Cerebellar nuclear complex (tissue), 1 donor: ENCODE measurements at regions not wholly inside any gene's neighbourhood (a gene's known extent, or its start where the extent isn't known, plus 50 kb on each side); places are given as distances from the start of the nearest gene placed in this dataset.
"Not testable (repeated sequence)": the region's sequence is repeated elsewhere in the genome, so short reads cannot be mapped to it uniquely, and the experiment has no call there.

ENCODE experiments used
- DNase-seq, 2 experiments: peaks; one replicate each; lab custom pipeline; 2025; lab: John Stamatoyannopoulos, UW

DNA sequence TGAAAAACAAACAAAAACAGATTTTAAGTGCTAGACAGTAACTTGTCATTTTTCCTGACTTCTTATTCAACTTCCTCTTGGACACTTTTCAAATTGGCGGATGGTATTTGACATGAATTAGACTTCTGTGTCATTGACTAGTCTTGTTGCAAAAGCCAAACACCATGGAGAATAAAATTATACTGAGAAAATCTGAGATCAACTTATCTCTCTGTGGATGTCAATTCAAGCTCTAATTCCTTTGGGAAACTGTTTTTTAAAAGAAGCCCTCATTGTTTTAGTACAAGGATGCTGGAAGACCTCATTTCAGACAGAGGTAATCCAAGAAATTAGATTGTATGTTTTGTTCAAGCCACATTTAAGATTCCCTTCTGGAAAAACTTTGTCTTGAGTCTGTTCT is 831.0 kb downstream of the SEMA5A start:
- no peak for DNase-seq

DNA sequence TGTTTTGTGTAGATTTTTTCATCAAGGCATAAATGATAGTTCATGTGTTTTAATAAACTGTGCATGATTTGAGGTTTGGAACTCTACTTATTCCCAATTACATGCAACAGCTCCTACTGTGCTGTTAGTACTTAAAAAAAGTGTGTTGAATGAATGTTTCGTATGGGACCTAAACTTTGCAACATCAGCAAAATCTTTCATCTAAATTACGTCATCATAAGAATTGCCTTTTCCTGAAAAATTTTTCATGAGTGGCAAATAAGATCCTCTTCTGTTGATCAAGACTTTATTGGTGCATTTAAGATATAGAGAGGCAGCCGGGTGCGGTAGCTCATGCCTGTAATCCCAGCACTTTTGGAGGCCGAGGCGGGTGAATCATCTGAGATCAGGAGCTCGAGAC is 826.1 kb downstream of the SEMA5A start:
- no peak for DNase-seq

DNA sequence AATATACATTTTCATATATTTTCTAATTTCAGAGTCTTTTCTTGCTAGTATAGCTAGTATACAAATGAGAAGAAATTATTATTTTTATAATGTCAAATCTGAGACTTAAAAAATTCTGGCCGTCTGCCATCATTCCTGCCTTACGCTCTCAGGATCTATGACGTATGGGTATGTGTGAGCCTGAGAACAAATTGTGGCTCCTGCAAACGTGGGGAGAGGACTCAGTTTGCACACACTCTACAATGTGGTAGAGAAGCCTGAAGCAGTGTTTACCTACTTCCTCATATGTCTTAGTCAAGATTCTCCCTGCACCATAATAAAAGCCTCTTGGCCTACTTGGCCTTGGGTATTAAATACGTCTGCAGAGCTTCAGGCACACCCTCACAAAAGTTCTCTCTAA is 825.4 kb downstream of the SEMA5A start:
- no peak for DNase-seq

DNA sequence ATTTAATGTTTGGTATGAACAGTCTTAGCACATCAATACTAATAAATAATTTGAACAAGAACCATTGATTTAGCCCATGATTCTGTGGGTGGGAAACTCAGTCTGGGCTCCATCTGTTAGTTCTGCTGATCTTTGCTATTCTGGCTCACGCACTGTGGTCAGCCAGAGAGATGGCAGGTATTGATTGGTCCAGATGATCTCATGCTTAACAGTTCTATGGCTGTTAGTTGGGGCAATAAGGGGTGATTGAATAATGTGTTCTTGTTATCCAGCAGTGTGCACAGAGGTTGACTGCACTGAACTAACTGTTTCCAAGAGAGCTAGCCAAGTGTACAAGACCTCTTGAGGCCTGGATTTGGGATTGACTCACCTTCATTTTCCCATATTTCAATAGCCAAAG is 824.3 kb downstream of the SEMA5A start:
- DNase-seq: no peak

DNA sequence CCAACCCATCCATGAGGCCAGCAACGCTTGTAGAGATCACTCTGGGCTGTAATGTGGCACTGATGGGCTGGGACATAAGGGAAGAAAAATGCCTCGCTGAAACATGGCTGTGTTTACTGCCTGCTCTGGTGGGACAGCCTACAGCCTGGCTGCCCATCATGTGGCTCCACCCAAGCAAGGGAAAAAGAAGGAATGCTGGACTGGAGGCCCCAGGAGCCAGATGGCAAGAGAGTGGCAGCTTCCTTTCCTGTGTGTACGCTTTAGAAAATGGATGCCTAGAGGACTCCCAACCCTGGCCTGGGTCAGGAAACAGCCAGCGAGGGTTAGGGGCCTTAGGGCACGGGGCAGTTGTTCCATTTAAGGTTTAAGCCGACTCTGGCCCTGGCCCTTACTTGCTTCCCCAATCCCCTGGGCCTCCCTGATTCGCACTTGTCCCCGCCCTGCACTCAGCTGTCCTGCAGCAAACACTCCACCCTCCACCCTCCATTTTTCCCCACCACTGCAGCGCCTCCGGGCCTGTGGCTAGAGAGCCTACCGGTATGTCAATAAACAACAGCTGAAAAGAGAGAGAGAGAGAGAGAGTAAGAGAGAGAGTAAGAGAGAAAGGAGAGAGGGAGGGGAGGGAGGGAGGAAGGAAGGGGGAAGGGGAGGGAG is 819.4 kb downstream of the SEMA5A start:
- DNase-seq: no peak

DNA sequence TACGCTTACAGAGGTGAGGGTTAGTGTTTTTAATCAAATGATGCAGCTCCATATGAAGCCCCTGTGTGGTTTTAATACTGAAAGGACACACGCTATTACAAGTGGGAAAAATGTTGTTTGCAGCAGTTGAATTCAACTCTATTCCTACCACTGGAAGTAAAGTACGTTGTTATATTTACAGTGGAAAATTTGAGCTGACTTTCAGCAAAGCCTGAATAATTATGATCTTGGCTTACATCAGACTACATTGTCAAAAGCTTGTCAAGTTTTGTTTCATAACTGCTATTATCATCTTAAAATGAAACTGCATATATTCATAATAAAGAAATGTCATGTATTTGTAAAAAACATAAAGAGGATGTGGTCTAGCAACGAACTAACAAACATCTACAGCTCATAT is 818.5 kb downstream of the SEMA5A start:
- DNase-seq: no peak

DNA sequence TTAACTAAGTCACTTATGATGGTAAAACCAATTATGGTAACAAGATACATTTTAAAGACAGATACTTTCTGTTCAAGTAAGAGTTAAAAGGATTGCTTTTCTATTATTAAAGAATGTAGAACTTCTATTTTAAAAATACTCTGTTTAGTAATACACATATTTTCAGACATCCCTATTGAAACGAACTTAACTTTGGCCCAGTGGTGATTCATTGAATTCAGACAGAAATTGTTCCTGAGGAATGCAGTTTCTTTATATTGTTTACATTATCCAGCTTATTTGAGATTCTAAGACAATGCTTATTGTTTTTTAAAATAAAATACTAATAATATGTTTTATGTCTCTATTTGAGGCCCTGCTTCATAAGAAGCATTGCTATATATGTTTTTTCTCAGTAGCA is 816.4 kb downstream of the SEMA5A start:
- DNase-seq: no peak

DNA sequence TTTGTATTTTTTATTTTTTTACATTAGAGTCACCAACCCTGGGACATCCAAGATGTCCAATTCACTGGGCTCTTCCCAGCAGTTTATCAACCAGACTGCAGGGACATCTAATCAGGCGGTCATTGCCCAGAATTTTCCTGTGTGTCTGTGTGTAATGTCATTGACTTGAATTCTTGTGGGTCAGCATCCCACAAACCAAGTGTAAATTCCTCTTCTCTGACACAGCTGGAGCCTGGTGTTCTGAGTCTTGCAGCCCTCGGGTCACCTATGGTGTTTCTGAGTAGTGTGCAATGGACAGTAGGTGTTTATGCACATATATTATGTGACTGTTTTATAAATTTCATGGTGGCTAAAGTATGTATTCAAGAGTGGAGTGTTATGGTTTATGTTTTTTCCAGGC is 815.7 kb downstream of the SEMA5A start:
- no peak for DNase-seq

DNA sequence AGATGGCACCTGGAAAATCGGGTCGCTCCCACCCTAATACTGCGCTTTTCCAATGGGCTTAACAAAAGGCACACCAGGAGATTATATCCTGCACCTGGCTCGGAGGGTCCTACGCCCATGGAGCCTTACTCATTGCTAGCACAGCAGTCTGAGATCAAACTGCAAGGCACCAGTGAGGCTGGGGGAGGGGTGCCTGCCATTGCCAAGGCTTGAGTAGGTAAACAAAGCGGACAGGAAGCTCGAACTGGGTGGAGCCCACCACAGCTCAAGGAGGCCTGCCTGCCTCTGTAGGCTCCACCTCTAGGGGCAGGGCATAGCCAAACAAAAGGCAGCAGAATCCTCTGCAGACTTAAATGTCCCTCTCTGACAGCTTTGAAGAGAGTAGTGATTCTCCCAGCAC is 814.8 kb downstream of the SEMA5A start:
- DNase-seq: not testable (repeated sequence)

DNA sequence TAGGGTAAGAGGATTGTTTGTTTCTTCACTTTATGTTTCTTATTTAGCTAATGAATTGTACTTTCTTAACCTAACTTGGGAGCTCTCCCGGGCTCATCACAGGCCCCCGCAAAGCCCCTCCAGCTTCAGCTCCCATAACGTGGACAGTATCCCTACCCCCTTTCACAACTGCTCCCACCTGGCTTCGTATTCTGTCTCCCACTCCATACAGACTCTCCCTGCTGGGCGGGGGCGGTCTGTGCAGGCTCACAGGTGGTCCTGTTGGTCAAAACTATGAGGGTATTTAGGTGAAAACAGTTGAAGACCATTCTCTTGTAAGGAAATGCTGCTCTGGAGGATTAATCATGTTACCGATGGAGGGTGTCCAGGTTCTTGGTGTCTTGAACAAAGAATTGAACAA is 805.3 kb downstream of the SEMA5A start:
- no peak for DNase-seq

DNA sequence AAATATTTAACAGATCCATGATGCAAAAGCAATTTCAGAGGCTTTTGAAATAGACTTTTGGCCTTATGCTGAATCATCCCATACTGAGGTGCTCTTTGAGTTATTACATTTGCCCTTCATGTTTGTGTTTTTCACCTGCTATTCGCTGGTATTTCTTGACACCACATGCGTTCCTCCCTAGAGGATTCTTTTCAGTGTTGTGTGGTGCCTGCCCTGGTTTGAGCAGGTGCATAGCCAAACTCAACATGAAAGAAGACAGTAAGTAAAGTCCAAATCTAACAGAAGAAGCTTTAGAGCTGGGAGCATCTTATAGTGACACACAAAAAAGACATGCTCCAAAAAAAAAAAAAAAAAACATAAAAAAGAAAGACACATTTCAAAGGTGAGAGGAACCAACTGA is 796.3 kb downstream of the SEMA5A start:
- no peak for DNase-seq

DNA sequence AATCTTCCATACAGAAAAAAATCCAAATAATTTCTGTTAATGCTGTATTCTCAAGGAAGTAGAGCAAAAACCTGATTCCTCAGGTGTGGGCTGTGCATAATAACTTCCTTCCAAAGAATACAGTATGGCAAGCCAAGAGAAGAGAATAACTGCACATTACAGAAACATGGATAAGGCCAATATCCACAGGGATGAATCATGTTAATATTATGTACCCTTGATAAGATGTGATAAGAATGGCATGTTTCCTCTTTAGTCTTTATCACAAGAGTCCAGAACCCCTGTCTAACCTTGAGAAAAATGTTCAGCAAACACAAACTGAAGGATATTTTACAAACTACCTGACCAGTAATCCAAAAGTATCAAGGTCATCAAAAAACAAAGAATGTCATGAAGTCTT is 795.8 kb downstream of the SEMA5A start:
- no peak for DNase-seq

DNA sequence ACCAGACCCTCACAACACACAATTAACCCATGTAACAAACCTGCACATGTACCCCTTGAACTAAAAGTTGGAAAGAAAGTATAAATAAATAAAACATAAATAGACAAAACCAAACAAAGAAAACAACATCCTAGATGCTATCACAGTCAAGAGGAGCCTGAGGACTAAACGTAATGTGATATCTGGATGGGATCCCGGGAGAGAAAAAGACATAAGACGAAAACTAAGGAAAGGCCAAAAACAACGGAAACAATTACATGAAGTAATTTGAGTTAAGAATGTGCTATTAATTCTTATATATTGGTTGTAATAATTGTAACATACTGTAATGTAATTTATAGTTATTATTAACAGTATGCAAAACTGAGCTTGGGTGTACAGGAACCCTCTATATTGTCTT is 793.9 kb downstream of the SEMA5A start:
- no peak for DNase-seq

DNA sequence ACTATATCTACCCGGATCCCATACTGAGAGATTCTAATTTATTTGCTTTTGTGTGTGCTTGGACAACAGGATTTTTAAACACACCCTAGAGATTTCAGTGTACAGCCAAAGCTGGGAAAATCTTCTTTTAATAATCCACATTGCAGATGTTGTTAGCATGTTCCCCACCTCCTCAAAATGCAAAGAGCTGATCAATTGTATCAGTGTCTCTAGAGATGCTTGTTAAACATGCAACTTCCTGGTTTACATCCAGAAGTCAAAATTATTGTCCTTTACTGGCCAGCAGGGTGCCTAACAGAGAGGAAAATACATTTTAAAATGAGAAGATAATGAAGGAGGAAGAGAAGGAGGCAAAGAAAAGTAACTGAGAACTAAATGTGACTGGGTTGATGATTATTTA is 793.3 kb downstream of the SEMA5A start:
- no peak for DNase-seq

DNA sequence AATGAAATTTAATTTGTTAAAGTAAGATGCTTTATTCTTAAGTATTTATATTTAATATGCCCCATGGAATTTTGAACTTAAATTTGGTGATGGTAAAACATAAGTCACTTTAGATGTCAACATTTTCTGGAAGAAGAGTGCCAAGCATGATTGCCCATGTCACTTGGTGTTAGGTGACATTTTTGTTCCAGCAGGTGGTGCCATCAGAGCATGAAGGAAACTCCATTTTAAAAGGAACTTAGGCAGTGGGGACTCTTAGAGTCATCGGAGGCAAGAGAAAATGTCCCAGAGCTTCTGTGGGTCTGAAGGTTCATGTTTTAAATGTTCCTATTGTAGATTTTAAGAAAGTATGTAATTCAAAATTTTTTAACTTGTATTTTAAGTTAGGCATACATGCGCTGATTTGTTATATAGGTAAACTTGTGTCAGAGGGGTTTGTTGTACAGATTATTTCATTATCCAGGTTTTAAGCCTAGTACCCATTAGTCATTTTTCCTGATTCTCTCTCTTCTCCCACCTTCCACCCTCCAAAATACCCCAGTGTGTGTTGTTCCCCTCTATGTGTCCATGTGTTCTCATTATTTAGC is 789.3 kb downstream of the SEMA5A start:
- no peak for DNase-seq

DNA sequence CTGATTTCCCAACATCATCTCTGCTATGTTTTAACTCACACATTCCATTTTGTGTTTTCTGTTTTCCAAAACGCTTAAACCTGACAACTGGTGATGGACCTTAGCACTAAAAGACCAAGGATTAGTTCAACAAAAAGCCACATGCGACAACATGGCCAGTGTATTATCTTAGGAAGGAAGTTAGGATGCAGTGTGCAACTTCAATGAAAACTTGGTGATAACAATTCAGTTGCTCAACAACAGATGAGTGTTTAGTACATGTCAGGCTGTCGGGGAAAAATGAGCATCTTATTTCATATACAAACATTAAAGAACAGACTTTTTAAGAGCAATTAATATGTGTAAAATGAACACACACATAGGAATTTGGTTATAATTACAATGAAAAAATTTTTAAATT is 780.0 kb downstream of the SEMA5A start:
- DNase-seq: no peak

DNA sequence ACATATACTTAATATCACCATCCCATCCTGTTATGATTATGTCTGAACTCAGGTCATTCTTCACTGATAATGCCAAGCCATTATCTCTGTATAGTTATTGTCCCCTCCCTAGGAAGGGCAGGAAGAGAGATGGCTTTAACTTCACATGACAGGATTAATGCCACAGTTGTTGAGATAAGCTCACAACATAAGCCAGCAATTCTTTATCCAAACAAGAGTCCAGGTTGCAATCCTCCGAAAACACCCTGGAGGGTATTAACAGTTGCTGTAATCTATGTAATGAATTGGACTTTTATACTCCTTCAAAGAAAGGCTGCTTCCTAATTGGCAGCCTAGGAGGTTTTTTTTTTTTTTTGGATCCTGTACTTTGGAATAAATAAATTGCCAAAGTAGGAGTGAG is 779.4 kb downstream of the SEMA5A start:
- no peak for DNase-seq

DNA sequence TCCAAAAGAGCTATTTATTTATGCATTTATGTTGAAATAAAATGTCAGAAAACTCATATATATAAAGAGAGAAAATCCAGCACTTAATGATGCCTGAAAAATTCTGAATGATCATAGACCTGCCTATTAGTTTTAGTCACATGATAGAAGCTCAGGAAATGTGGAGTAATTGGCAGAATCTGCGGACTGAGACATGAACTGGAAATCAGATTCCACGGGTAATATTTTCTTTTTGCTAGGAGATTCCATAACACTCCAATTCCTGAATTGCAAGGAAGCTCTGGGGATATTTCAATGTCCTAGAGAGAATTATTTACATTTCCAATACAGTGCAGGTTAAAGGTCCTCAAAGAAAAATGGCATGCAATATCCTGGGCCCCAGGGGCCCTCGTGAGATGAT is 778.8 kb downstream of the SEMA5A start:
- no peak for DNase-seq

DNA sequence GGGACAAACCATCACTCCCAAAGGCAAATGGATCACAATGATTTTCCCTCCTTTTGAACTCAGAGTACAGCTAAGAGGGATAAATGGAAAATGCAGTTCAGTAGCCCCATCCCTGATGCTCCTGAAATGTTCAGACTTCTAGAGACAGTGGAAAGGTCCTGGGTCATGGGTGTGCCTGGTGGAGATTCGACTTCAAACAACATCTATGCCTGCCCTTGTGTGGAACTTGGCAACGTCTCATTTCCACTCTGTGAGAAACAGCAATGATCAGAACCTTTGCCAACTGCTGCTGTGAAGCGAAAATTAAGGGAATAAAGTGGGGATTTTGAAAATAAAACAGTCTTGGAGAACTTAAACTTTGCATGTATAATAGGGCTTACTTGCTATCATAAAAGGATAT is 778.1 kb downstream of the SEMA5A start:
- no peak for DNase-seq

DNA sequence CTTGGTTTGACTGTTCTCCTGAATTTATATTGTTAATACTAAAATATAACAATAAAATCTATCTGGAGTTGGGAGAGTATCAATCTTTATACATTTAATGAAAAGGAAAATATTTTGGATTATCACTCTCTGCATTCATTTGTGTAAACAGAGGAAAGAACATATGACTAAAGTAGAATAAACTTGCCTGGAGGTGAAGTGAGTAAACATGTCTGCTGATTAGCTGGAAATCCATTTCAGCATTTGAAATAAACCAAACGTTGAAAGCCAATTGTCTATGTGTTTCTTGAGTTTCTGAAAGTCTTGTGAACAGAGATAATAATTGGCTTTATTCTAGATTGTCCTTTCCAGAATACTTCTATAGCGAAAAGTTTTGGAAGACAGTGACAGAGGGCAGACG is 776.2 kb downstream of the SEMA5A start:
- DNase-seq: no peak

DNA sequence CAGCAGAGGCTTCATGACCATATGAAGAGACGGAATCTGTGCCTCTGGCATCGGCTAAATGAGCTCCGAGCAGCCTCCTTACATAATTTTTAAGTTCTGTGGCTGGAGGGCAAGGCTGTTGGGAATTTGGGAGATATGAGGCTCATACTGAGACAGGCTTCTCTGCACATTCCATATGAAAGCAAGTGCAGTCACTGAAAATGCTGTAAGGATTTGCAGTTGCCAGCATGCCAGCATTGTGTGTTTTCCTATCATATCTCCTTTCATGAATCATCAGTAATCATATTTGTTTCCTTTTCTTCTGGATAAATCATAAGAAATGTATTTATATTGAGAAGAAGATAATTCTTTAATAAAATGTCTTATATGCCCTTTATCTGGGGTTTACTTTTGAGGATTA is 775.4 kb downstream of the SEMA5A start:
- no peak for DNase-seq

DNA sequence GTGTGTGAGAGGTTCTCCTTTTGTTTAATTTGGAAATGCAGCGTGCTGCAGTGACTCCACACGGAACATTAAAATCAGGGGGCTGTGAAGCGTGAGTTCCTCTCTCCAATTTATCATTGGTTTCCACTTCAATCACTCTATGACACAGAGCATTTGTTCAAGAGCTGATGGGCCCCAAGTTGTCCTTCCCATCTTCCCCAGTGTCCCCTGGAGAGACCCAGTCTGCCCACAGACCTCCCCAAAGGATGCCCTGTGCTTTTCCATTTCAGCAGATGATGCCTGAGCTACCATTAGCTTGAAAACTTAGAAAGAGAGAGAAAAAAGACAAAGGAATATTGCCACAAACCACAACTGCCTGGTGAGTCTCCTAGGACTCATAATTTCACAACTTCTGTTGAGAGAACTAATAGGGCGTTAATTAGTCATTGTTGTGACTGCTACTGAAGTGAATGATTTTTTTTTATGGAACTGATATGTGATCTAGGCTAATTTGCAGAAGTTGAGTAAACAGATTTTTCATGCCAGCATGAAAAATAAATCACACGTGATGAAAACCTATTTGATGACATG is 772.7 kb downstream of the SEMA5A start:
- no peak for DNase-seq

DNA sequence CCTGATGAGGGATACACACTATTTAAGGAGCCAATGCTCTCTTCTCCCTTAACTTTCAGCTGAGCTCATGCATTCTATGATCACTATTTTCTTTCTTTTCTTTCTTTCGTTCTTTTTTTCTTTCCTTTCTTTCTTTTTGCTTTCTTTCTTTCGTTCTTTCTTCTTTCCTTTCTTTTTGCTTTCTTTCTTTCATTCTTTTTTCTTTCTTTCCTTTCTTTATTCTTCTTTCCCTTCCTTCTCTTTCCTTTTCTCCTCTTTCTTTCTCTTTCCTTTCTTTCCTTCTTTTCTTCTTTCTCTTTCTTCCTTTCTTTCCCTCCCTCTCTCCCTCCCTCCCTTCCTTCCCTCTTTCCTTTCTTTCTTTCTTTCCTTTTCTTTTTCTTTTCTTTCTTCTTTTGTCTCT is 761.2 kb downstream of the SEMA5A start:
- DNase-seq: no peak

DNA sequence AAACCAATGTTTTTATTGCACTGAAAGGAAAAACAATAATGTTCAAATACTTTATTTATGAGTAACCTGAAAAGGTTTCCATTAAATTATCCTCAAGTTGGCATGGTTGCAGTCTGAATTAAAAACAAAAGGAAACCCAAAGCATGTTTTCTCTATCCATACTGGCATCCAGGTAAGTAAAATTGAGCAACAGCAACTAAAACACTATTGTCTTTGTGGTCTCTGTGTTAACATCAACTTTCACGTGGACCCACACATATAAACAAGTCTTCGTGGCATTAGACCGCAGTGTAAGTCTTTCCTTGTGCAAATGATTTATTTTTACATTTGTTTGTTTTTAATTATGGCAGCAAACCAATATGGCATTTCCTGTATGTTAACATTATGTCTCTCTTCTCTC is 757.6 kb downstream of the SEMA5A start:
- no peak for DNase-seq
